Effector memory CD8-positive, alpha-beta T cell (primary cell): ENCODE measurements at regions not wholly inside any gene's neighbourhood (a gene's known extent, or its start where the extent isn't known, plus 50 kb on each side); places are given as distances from the start of the nearest gene placed in this dataset.

Experiments used
- ATAC-seq: fragments of 150-1000 bp; cut with Tn5 transposase; replicated peaks from 2 replicates; pipeline ENCODE4 v1.10.0; 2021; ENCODE audit warnings: mild to moderate bottlenecking, moderate library complexity
- DNase-seq, 3 experiments: peaks; one replicate each; pipeline ENCODE4 v3.0.0; 2021
- H3K27ac Mint-ChIP-seq, 2 donors: one replicate each; pipeline ENCODE4 v1.8.0; 2022; ENCODE audit warnings: mild to moderate bottlenecking in 2 of 2, mixed read lengths in 2 of 2, moderate library complexity in 2 of 2
- H3K27me3 Mint-ChIP-seq, 2 donors: one replicate each; pipeline ENCODE4 v1.8.0; 2022; ENCODE audit warnings: mixed read lengths in 2 of 2
- H3K36me3 Mint-ChIP-seq: one replicate; pipeline ENCODE4 v1.8.0; 2022; ENCODE audit warnings: mild to moderate bottlenecking, moderate library complexity, mixed read lengths; ENCODE audit not compliant: insufficient read depth
- H3K4me1 Mint-ChIP-seq, 2 donors: one replicate each; pipeline ENCODE4 v1.8.0; 2022; ENCODE audit warnings: low read depth in 2 of 2, mixed read lengths in 2 of 2
- H3K4me3 Mint-ChIP-seq, 2 donors: one replicate each; pipeline ENCODE4 v1.8.0; 2022; ENCODE audit warnings: mild to moderate bottlenecking in 2 of 2, mixed read lengths in 2 of 2, moderate library complexity in 2 of 2
- H3K9me3 Mint-ChIP-seq, 2 donors: one replicate each; pipeline ENCODE4 v1.8.0; 2022; ENCODE audit warnings: mixed read lengths in 2 of 2

GRCh38 chr9:38154501-38155421 is 85.7 kb upstream of the SHB start:
- ATAC-seq (no peak), DNase-seq (no peak)
- no peak overlapping the region for H3K27ac Mint-ChIP-seq
- H3K36me3 Mint-ChIP-seq = peaks cover 6% of the 10 kb centered on the region
- no peaks in the 10 kb centered on the region for H3K4me1 Mint-ChIP-seq
- H3K27me3 Mint-ChIP-seq = peaks cover 20 to 36% of the 10 kb centered on the region in 2 donors
- no peaks in the 10 kb centered on the region for H3K9me3 Mint-ChIP-seq
- H3K4me3 Mint-ChIP-seq = no peak overlapping the region

DNA sequence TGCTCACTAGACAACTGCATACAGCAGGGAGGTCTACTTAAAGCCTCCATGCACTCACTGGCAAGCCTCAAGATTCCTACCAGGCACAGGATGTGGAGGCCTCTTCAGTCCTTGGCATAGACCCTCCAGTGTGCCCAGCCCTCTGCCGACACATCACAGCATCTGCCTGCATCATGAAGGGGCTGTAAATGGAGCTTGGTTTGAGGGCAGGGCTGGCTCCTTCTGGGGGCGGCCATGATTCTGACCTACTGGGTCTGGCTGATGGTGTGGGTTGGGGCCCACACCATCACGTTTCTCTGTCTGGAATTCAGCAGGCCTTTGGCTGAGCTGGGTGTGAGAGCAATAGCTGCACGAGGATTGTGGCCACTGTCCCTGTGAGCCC is 84.9 kb upstream of the SHB start:
- DNase-seq (no peak), ATAC-seq (no peak)
- no peak overlapping the region for H3K27ac Mint-ChIP-seq

DNA sequence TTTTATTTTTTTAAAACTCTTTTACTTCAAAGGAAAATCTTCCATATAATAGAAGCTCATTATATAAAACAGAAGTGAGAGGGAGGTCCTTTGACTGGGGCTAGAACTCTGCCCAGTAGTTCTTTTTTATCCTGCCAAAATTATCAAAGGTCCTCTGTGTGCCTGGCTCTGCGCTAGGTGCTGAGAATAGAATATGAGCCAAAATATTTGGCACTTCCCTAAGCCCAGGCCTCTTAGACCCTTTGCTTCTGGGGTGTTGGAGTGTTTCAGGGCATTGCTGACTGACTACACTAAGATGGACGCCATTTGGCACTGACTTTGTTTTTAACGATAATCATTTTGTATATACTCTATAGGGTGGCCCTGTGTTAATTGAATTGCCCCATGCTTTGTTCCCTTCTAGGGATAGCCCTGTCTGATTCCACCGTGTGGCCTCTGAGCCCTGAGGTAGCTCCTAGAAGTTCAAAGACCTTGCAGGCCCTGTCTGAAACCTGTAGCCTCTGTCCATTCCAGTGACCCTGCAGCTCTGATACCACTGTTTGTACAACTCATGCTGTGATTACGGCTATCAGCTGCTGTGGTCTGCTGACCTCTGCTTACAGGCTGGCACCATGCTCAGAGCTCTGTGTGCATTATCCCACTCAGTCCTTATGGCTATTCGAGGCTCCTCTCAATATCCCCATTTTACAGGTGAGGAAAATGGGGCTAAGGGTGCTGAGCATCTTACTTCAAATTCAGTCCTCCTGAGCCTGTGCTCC is 84.3 kb upstream of the SHB start:
- no peak overlapping the region for H3K4me3 Mint-ChIP-seq
- DNase-seq (no peak), ATAC-seq (no peak)
- H3K9me3 Mint-ChIP-seq = no peaks in the 10 kb centered on the region
- no peak overlapping the region for H3K27ac Mint-ChIP-seq
- no peaks in the 10 kb centered on the region for H3K4me1 Mint-ChIP-seq
- H3K36me3 Mint-ChIP-seq = peaks cover 6% of the 10 kb centered on the region
- peaks cover 32 to 47% of the 10 kb centered on the region in 2 donors for H3K27me3 Mint-ChIP-seq

More for the DNA sequence above, 84.9 kb upstream of the SHB start:
- peaks cover 27 to 45% of the 10 kb centered on the region in 2 donors for H3K27me3 Mint-ChIP-seq
- no peaks in the 10 kb centered on the region for H3K9me3 Mint-ChIP-seq
- H3K4me3 Mint-ChIP-seq = no peak overlapping the region
- peaks cover 6% of the 10 kb centered on the region for H3K36me3 Mint-ChIP-seq
- no peaks in the 10 kb centered on the region for H3K4me1 Mint-ChIP-seq

DNA sequence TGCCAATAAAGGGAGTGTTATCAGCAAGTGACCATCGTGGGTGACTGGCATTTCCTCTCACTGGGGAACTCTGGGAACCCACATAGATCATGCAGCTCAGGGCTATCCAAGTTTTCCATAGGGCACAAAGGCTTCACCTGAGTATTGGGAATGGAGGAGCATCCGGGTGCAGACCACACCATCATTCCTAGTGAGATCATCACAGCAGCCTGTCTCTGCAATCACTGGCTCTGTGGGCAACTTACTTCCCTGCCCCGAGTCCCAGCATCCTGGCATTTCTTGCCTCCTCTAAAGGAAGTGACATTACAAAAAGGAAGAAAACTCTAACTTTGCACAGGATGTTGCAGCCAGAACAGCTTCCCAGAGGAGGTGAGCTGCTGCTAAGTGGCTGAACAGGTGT is 80.6 kb upstream of the SHB start:
- ATAC-seq (no peak), DNase-seq (no peak)
- Mint-ChIP-seq H3K4me1 (no peaks in the 10 kb centered on the region), H3K27ac (no peak overlapping the region), H3K27me3 (peaks cover 42 to 63% of the 10 kb centered on the region in 2 donors), H3K36me3 (no peaks in the 10 kb centered on the region), H3K9me3 (no peaks in the 10 kb centered on the region), H3K4me3 (no peak overlapping the region)

DNA sequence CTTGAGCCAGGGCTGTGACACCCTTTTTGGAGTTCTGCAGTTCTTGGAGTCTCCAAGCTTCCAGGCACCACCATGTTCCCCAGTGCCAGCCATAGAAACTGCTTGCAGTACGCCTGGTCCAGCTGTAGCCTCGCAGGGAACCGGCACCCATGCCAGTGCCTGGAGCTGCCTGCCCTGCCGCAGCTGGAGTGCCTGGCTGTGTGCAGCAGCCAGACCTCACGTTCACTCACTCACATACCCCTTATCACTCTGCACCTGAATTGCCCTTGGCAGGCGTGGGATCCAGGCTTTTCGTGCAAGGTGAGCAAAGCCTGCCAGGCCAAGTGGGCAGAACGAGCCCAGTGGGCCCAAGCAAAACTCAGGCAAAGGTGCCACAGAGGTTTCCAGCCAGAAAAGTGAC is 77.8 kb upstream of the SHB start:
- H3K27ac Mint-ChIP-seq = no peak overlapping the region
- no peaks in the 10 kb centered on the region for H3K9me3 Mint-ChIP-seq
- H3K4me1 Mint-ChIP-seq = no peaks in the 10 kb centered on the region
- DNase-seq (no peak), ATAC-seq (no peak)
- no peaks in the 10 kb centered on the region for H3K36me3 Mint-ChIP-seq
- no peak overlapping the region for H3K4me3 Mint-ChIP-seq
- H3K27me3 Mint-ChIP-seq = peaks cover 55 to 59% of the 10 kb centered on the region in 2 donors

DNA sequence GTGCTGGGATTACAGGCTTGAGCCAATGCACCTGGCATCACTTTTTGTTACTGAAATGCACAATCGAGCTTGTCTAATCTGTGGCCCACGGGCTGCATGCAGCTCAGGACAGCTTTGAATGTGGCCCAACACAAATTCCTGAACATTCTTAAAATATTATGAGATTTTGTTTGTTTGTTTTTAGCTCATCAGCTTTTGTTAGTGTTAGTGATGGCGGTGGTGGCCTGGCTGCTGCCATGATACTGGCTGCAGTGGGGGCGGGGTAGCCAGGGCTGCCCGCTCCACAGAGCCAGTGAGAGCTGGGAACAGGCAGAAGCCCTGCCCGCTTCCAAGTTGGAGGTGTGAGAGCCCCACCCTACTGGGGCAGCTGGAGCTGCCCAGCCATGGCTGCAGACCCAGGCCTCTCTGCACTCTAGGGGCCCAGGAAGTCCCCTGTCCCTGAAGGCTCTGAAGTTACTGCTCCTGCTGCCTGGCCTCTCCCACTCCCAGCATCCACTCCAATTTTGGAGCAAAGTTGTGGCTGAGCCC is 76.6 kb upstream of the SHB start:
- no peaks in the 10 kb centered on the region for H3K36me3 Mint-ChIP-seq
- no peak overlapping the region for H3K27ac Mint-ChIP-seq
- ATAC-seq (no peak), DNase-seq (no peak)
- H3K9me3 Mint-ChIP-seq = no peaks in the 10 kb centered on the region
- no peaks in the 10 kb centered on the region for H3K4me1 Mint-ChIP-seq
- peaks cover 57 to 62% of the 10 kb centered on the region in 2 donors for H3K27me3 Mint-ChIP-seq
- no peak overlapping the region for H3K4me3 Mint-ChIP-seq

DNA sequence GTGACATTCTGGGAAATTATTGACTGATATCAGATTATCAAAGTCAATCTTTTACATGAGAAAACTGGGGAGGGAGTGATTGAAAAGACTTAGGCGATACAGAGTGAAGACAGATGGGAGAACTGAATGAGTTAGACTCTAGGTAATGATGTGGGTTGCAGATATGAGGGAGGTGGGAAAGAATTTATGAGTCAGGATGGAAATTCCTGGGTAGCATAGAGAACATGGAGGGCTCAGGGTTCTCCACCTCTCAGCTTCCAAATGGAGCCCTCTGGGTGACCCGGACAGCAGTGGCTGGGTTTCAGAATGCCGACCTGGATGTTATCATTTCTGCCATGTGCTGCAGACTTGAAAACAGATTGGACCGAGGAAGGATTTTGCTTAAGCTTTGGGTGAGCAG is 75.4 kb upstream of the SHB start:
- no peak overlapping the region for H3K27ac Mint-ChIP-seq
- no peak for DNase-seq
- H3K4me3 Mint-ChIP-seq = no peak overlapping the region
- ATAC-seq = no peak
- H3K4me1 Mint-ChIP-seq = no peaks in the 10 kb centered on the region
- peaks cover 56 to 61% of the 10 kb centered on the region in 2 donors for H3K27me3 Mint-ChIP-seq
- H3K9me3 Mint-ChIP-seq = no peaks in the 10 kb centered on the region
- no peaks in the 10 kb centered on the region for H3K36me3 Mint-ChIP-seq

DNA sequence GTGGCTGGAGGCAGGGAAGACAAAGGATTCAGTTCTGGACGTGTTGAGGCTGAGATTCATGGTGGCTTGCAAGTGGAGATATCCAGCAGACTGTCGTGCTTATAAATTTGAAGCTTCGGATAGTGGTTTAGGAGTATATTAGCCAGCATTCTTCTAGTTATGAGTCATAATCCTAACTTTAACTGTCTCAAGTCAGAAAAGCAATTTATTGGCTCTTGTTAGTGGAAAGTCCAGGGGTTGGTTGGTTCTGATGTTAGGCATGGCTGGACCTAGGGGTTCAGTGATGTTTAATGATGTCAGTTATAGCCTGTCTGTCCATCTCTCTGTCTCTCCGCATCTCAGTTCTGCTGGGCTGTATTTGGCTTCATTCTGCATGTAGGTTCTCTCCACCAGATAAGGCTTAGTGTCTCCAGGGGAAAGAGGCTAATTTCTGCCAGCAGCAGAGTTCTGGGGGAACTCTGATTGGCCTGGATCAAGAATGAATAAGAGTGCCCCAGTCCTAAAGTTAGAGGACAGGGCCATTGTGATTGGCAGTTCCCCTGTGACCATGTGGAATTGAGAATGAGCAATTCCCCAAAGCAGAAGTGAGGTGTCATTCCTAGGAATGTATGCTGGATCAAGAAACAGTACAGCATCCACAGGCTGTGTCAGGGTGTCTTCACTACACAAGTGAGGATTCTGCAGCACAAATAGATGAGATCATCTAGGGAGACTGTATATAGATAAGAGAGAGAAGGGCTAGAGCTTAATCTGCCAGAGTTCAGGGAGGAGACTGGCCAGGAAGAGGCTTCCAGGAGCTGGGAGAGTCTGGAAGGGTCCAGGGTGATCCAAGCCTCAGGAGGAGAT is 72.9 kb upstream of the SHB start:
- Mint-ChIP-seq H3K36me3 (no peaks in the 10 kb centered on the region), H3K27me3 (peaks cover 58 to 60% of the 10 kb centered on the region in 2 donors), H3K4me3 (no peak overlapping the region), H3K27ac (peak overlapping the region in 1 of 2 donors; percentile 3), H3K9me3 (no peaks in the 10 kb centered on the region), H3K4me1 (no peaks in the 10 kb centered on the region)
- DNase-seq = no peak
- ATAC-seq = no peak

DNA sequence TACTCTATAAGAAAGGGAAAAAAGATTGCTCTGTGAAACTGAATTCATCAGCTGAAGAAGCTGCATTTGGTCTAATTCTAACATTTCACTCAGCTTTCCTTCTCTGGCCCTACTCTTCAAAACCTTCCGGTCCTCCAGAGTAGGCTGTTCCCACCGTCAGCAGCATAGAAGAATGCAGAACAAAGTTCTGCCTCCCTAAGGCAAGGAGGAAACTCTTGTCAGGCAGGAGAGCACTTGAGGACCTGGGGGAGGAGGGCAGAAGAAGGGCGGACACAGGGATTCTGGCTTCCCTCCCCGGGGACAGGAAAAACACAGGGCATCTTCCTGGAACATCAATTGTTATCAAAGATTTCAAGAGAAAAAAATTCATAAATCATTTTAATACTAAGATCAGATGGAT is 69.2 kb upstream of the SHB start:
- no peak for DNase-seq
- Mint-ChIP-seq H3K27me3 (peaks cover 63 to 67% of the 10 kb centered on the region in 2 donors), H3K9me3 (no peaks in the 10 kb centered on the region), H3K27ac (no peak overlapping the region), H3K4me1 (no peaks in the 10 kb centered on the region), H3K4me3 (no peak overlapping the region), H3K36me3 (no peaks in the 10 kb centered on the region)
- no peak for ATAC-seq

- no peaks in the 10 kb centered on the region for H3K4me1 Mint-ChIP-seq
- ATAC-seq (no peak), DNase-seq (no peak)
- peaks cover 63 to 67% of the 10 kb centered on the region in 2 donors for H3K27me3 Mint-ChIP-seq
- no peak overlapping the region for H3K4me3 Mint-ChIP-seq
- H3K27ac Mint-ChIP-seq = peak overlapping the region in 1 of 2 donors; percentile 19
- H3K9me3 Mint-ChIP-seq = no peaks in the 10 kb centered on the region
- no peaks in the 10 kb centered on the region for H3K36me3 Mint-ChIP-seq
Measured at GRCh38 chr9:38137342-38137741, 68.3 kb upstream of the SHB start.

DNA sequence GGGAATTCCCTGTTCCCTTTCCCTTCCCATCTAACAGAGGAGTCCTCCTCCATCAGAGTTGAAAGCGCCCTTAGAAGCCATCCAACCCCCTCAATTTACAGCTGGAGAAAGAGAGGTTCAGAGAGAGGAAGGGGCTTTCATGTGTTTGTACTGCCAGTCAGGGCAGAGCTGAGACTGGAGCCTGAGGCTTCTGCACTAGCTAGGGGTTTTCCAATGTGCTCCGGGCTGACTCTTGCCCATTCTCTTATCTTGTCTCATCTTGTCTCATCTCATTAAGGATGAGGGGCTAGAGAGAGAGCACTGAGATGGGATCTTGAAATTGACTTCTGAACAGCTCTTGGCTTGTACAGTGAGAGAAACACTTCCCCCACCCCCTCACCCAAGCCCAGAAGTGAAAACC is 67.4 kb upstream of the SHB start:
- Mint-ChIP-seq H3K36me3 (no peaks in the 10 kb centered on the region), H3K27ac (no peak overlapping the region), H3K4me1 (no peaks in the 10 kb centered on the region), H3K4me3 (no peak overlapping the region), H3K27me3 (peaks cover 55 to 58% of the 10 kb centered on the region in 2 donors), H3K9me3 (no peaks in the 10 kb centered on the region)
- no peak for DNase-seq
- ATAC-seq = no peak

DNA sequence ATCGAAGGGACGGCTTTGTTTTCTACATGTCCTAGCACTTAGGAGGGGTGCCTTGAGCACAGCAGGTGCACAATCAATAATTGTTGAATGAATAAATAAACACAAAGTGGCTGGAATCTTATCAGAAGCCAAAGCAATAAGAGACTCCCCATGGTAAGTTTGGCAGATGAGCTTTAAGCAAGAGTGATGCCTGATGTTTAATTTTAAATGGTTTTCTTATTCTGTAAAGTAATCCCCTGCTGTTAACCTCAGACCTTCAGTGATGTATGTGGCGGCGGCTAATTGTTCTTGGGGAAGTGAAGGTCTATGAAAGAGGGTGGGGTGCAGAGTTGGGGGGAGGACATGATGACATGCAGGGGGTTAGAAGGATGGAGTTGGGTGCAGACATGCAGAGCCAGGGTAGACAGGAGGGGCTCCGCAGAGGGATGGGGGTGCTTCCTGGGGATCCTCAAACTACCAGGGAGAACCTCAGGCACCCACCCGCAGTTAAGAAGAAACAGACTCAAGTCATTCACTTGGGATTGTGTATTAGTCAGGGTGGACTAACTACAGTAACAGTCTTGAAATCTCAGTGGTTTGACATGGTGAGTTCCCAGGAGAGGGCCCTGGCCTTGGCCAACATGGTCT is 65.7 kb upstream of the SHB start:
- no peaks in the 10 kb centered on the region for H3K36me3 Mint-ChIP-seq
- no peaks in the 10 kb centered on the region for H3K9me3 Mint-ChIP-seq
- H3K4me1 Mint-ChIP-seq = no peaks in the 10 kb centered on the region
- no peak overlapping the region for H3K27ac Mint-ChIP-seq
- peaks cover 41 to 42% of the 10 kb centered on the region in 2 donors for H3K27me3 Mint-ChIP-seq
- DNase-seq (no peak), ATAC-seq (no peak)
- H3K4me3 Mint-ChIP-seq = no peak overlapping the region

DNA sequence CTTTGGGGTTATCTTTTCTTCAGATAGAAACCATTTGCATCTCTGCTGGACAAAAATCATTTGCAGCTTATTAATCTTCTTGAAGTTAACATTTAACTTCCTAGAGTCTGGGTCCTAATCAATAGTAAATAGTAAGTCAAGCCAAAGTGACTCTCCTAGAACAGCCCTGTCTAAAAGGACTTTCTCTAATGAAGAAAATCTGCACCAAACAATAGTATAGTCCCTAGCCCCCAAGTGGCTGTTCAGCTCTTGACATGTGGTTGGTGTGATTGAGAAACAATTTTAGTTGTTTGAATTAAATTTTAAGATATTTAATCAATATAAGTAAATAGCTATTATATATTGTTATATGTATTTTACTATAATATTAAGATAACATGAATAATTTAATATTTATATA is 64.6 kb upstream of the SHB start:
- Mint-ChIP-seq H3K9me3 (no peaks in the 10 kb centered on the region), H3K36me3 (no peaks in the 10 kb centered on the region), H3K4me1 (no peaks in the 10 kb centered on the region), H3K27me3 (peaks cover 37 to 38% of the 10 kb centered on the region in 2 donors), H3K4me3 (no peak overlapping the region), H3K27ac (no peak overlapping the region)
- ATAC-seq (no peak), DNase-seq (no peak)
